Dermis microvascular lymphatic vessel endothelial cell (primary cell): ENCODE measurements at regions not wholly inside any gene's neighbourhood (a gene's known extent, or its start where the extent isn't known, plus 50 kb on each side); places are given as distances from the start of the nearest gene placed in this dataset.
"Not testable (repeated sequence)": the region's sequence is repeated elsewhere in the genome, so short reads cannot be mapped to it uniquely, and the experiment has no call there.

ENCODE experiments used
- DNase-seq, 2 donors: peaks; one replicate each; pipeline versions ENCODE4 v3.0.0 to v3.0.0-alpha.2; 2010; ENCODE audit warnings: low read depth in 2 of 2

GRCh38 chr17:54191261-54191660 lies 368.5 kb downstream of the KIF2B start:
- no peak for DNase-seq

- no peak for DNase-seq
Observed at GRCh38 chr17:54194268-54194667, 371.5 kb downstream of the KIF2B start.

GRCh38 chr17:54196751-54197150 lies 374.0 kb downstream of the KIF2B start:
- DNase-seq, result no peak

GRCh38 chr17:54201380-54201779 lies 378.7 kb downstream of the KIF2B start:
- not testable (repeated sequence) for DNase-seq

DNA sequence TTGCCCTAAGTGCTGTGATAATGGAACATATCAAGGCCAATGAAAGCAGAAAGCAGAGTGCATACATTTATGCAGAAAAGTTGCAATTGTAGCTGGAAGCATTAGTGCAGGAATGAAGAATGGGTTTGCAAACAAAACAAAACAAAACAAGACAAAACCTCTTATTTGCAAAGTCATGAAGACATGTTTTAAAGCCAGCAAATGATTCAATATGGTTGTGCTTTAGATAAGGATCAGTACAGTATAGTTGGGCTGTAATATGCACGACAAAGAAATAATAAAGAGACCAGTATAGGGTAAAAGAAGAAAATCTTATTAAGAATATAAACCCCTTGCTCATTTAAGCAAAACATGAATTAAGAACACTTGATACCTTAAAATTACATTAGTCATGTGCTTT lies 398.1 kb downstream of the KIF2B start:
- no peak for DNase-seq

DNA sequence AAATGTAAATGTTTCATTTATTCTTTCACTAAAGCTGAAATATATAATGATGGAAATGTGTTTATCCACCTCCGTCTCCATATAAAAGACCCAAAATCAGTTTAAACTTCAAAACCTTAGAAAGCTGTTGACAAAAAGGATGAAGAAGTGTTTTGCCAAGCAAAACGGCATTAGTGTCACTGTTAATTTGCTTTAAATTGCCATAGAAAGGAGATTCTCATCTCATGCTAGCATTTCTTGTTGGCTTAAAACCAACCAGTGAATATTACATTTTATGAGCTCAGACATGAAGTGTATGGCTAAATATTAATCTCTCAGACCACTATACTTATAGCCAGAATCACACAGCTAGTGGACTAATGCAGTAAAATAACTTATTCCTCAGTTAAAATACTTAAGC lies 398.8 kb downstream of the KIF2B start:
- DNase-seq, result no peak

DNA sequence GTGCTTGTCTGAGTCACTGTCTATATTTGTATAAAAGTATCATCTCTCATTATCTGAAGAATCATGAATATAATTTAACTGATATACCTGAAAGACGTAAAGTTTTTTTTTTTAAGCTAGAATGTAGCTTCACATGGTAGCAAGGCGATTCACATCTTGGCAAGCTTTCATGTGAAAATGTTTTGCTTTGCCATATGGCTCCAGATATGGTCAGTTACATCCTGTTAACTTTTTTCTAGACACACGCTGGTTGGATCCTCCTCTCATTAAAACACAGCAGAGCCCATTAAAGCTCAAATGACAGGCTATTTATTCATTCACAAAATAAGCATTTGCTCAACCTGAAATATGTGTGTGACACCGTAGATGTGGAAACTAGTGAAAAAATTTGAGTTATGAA lies 412.8 kb downstream of the KIF2B start:
- DNase-seq, result no peak

GRCh38 chr17:54237911-54238515 lies 415.3 kb downstream of the KIF2B start:
- DNase-seq, result no peak

DNA sequence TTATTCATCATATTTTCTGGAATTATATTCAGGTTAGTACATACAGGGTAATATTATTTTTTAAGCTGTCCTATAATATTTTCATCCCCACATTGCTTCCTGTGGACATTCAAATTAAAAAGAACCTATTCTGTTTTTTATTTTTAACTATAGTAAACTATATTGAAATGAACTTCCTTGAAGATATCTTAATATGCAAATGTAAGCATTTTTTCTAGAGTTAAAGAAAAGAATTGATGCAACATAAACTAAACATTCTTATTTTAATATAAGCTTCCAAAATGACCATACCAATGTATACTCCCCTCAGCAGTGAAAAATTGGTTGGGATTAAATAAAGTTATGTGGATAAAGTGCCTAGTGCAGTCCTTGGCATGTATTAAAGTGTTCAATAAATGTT lies 416.6 kb downstream of the KIF2B start:
- DNase-seq, result no peak

DNA sequence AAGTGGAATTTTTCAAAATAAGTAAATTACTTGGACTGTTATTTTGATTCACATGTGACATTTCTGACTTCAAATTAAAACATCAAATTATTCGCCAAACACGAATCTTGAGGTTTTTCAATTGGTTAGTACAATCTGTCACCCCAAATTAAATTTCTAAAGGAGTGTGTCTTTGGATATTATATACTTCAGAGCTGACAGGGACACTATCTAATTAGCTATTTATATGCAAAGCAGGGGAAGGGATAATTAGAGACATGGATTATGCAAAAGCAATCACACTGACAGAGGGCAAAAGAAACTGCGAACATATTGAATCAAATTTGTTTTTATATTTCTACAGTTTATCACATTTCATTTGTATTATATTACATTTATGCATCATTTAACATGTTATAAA lies 433.0 kb downstream of the KIF2B start:
- DNase-seq, result no peak

- DNase-seq, result no peak
Observed at GRCh38 chr17:54256401-54256929, 433.7 kb downstream of the KIF2B start.

DNA sequence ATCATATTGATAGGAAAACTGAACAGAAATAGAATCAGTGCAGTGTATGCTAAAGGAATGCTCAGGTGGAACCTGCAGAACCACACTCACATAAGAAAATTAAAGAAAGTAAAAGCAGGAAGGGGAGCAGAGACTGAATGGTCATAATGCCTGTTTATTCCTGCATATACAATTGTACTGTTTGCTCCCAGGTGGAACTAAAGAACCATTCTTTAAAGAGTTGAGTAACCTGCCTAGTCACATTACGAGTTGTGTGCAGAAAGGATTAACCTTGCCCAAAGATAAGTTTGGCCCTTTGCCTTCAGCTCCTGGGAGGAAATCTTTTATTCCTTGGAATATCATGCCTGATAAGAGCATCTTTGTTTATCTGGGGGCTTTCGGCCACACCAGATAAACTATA lies 434.7 kb downstream of the KIF2B start:
- no peak for DNase-seq

DNA sequence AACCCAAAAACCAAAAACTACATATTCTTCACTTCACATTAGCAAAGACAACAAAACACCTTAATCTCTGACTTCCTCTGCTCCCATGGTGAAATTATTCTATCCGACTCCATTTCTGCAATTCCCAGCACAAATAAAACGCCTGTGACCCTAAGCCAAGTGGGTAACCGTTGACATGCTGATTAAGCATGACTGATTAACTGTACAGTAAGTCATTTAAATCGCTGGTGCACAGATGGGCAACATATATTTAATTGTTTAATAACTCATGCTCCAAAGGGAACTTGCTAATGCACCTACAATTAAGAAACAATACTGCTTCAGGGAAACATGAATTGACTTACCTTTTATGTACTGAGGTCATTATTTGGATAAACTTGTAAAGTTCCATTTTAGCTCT lies 436.7 kb downstream of the KIF2B start:
- DNase-seq, result no peak

- no peak for DNase-seq
Observed at GRCh38 chr17:54261465-54261864, 438.7 kb downstream of the KIF2B start.

DNA sequence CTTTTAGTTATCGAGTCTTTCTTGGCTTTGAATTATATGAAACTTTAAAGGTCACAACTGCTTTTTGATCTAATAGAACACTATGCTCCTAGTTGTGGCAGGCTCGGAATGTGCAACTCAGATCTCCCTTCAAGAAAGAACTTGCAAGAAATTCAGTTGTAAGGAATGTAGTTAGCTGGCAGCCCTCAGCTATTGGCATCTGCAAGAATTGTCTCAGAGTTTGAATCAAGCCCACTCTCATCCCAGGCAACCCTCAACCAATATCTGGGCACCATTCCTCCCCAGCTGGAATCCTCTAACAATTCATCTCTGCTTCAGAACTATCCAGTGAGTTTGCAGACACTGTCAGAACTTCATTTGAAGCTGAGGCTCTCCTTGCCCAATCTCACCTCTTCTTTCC lies 447.2 kb downstream of the KIF2B start:
- no peak for DNase-seq

GRCh38 chr17:54270499-54270898 lies 447.8 kb downstream of the KIF2B start:
- DNase-seq, result no peak

DNA sequence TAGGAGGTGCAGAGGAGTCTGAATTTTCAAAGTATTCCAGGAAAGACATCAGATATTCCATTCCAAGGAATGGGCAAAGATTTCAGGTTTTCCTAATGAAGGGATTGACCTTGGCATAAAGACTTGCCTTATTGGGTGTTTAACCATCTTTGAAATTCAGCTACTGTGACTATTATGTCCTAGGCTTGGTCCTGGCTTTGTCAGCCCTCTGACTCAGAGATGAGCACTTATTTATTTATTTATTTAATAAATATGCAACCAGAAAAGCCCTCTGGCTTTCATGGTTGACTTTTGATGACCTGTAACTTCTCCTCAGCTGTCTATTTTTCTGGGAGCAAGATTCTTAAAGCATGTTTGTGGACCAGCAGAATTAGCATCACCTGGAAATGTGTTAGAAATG lies 455.1 kb downstream of the KIF2B start:
- DNase-seq, result no peak

- no peak for DNase-seq
Observed at GRCh38 chr17:54280741-54281140, 458.0 kb downstream of the KIF2B start.

GRCh38 chr17:54282886-54283285 lies 460.2 kb downstream of the KIF2B start:
- DNase-seq, result no peak

DNA sequence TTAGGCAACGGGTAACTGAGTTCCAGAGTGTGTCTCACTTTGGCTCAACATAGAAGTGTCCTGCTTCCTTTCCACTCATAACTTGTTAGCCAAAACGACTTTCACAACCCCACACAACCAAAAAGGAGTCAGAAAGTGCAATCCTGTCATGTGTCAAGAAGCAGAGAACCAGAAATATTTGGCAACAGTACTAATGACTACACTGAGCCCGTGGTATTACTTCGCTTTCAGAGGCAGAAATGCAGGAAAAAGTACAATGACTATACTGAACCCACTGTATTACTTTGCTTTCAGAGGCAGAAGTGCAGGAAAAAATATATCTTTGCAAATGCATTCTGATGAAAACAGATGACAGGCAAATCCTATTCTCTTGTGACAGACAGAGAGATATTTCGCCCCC lies 484.6 kb downstream of the KIF2B start:
- no peak for DNase-seq

DNA sequence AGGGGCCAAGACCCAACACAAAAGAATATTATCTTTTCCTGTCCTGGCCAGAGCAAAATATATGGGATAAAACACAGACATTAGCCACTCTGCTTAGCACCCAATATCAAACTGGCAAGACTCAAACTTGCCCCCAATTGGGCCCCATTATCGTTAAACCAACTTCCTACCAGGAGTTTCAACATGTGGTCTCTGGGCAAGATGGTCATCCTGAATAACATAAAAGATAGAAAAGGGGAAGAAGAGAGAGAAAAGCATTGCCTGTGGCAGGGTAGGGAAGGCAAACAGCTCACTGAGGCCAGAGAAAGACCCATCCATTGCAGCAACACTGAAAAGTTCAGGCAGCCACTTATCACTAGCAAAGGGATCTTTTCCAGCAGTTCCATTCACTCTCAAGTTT lies 502.1 kb downstream of the KIF2B start:
- DNase-seq, result no peak

- no peak for DNase-seq
Observed at GRCh38 chr17:54339731-54340130, 517.0 kb downstream of the KIF2B start.

DNA sequence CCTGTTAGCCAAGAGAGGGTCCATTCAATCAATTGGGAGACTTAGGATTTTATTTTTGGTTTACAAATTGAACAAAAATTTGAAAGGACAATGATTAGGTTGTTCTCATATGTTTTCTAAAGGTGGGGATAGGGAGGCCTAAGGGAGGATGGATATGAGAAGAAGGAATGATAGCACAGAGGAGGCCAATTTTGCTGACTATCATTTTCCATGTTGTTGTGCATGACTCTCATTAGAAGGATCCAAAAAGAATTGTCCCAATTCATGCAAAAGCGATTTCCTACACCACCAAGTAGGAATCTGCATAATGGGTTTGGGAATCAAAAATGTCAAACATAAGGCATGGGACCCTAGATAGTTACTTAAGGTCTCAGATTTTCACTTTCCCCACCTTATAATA lies 524.8 kb downstream of the KIF2B start:
- no peak for DNase-seq

DNA sequence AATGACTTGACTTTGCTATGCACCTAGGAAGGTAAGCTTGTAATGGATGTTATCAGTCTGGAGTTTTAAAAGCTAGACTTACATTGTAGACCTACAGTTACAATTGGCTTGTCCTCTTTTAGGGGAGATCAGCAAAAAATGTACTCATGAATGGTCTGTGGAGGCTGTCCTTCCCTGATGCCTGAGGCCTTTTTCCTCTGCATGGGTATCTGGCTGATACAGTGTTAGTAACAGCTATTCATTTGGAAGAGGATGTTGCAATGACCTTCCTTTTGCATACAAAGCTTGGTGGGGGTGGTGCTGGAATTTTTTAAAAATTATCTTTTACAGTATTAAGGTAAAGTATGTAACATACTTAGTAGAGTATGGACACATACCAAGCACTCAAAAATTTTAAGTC lies 525.5 kb downstream of the KIF2B start:
- no peak for DNase-seq
